SH-SY5Y (cell line): ENCODE measurements at regions not wholly inside any gene's neighbourhood (a gene's known extent, or its start where the extent isn't known, plus 50 kb on each side); places are given as distances from the start of the nearest gene placed in this dataset.

Experiments used
- GATA2 ChIP-seq: IDR thresholded peaks from 2 replicates; pipeline ENCODE4 v1.6.1; 2011; ENCODE audit warnings: mild to moderate bottlenecking, low read depth, low read length
- GATA3 ChIP-seq: IDR thresholded peaks from 2 replicates; pipeline ENCODE4 v1.6.1; 2011; ENCODE audit warnings: low read depth, mild to moderate bottlenecking, low read length, moderate library complexity

- TF ChIP-seq GATA3 (no peak), GATA2 (no peak)
These were observed 1019.0 kb downstream of the KCNMA1 start for GRCh38 chr10:76618641-76619040.
